Activated gamma-delta T cell treated with Interleukin-2 at 50 U/mL for 16 hours (primary cell): ENCODE measurements at regions not wholly inside any gene's neighbourhood (a gene's known extent, or its start where the extent isn't known, plus 50 kb on each side); places are given as distances from the start of the nearest gene placed in this dataset.
"Not testable (repeated sequence)": the region's sequence is repeated elsewhere in the genome, so short reads cannot be mapped to it uniquely, and the experiment has no call there.

ENCODE experiments used
- DNase-seq: peaks from one replicate; pipeline ENCODE4 v3.0.0-alpha.2; 2020

GRCh38 chr20:39725513-39725912 lies 763.4 kb downstream of the DHX35 start:
- DNase-seq = not testable (repeated sequence)

DNA sequence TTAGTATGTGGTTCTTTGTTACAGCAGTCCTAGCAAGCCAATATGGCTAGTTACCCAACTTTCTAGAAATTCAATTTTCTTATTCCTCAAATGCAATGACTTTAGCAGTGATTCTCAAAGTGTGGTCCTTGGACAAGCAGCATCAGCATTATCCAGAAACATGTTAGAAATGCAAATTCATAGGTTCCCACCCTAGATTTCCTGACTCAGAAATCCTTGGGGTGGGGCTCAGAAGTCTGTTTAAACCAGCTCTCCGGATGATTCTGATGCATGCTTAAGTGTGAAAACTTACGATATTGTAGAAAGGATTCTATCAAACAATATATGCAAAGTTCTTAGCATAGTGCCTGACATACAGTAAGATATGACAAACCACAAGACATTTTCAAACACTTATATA lies 757.1 kb downstream of the DHX35 start:
- DNase-seq = no peak

GRCh38 chr20:39717936-39718335 lies 755.8 kb downstream of the DHX35 start:
- DNase-seq = no peak

DNA sequence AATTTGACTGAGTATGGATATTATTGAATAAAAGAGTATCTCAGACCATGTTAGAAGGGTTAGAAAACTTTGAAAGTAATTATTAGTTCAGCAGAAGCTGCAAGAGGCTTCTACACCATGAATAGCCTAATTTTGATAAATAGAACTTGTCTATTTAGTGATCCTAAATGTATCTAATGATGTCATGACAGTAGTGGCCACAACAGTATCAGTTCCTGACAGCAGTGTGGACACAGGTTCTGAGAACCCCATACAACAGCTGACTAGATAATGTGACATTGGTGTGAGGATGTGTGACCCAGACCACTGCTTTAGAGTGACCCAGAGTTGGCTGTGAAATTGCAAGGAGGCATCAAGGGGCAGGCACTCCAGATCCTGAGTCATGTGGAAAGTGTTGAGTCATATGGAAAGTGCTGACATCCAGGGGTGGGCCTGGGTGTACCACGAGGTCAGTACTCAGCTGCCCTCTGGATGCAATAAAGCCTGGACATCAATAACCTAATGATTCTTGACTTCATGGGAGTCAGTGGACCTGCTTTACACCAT lies 754.7 kb downstream of the DHX35 start:
- DNase-seq = no peak

GRCh38 chr20:39713076-39713840 lies 751.1 kb downstream of the DHX35 start:
- no peak for DNase-seq

- DNase-seq = no peak
Measured at GRCh38 chr20:39706184-39706663, 744.1 kb downstream of the DHX35 start.

DNA sequence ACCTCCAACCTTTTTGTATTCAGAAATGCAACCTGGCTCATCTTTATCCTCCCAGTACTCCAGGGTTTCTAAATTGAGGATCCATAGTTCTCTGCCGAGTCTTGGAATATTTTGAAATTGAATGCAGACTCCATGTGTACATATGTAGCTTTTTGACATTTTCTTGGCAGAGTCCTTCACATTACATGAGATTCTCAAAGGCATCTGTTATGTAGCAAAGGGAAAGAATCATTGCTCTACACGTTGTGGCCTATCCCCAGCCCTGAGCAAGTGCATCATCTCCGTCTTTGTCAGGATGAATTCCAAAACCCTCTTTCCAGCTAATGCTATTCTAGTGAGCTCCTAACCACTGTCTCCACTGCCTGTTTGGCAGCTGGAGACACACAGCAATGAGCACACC lies 742.9 kb downstream of the DHX35 start:
- no peak for DNase-seq

DNA sequence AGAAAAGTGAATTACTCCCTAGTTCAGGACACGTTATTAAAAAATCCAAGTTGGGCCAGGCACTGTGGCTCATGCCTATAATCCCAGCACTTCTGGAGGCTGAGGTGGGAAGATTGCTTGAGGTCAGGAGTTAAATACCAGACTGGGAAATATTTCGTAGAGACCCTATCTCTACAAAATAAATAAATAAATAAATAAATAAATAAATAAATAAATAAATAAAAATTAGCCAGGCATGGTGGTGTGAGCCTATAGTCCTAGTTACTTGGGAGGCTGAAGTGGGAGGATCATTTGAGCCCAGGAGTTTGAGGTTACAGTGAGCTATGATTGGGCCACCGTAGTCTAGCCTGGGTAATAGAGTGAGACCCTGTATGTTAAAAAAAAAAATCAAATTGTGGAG lies 741.2 kb downstream of the DHX35 start:
- DNase-seq = not testable (repeated sequence)

GRCh38 chr20:39702701-39703349 lies 740.7 kb downstream of the DHX35 start:
- no peak for DNase-seq

DNA sequence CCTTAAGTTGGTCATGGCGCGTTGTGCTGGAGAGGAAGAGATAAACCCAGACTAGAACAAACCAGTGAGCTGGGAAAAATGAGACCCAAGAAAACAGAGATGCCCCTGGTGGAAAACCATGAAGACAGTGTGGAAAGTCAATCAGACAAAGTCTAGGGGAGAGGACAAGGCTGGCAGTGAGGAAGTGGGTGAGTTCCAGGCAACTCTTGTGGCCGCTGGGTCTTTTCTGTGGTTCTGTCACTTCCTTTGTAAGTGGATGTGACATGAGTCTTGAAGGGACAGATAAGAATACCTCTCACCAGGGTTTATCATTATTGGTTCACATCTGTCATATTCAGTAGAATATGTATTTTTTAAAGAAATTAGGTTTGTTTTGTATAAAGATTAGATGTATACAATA lies 738.4 kb downstream of the DHX35 start:
- no peak for DNase-seq

DNA sequence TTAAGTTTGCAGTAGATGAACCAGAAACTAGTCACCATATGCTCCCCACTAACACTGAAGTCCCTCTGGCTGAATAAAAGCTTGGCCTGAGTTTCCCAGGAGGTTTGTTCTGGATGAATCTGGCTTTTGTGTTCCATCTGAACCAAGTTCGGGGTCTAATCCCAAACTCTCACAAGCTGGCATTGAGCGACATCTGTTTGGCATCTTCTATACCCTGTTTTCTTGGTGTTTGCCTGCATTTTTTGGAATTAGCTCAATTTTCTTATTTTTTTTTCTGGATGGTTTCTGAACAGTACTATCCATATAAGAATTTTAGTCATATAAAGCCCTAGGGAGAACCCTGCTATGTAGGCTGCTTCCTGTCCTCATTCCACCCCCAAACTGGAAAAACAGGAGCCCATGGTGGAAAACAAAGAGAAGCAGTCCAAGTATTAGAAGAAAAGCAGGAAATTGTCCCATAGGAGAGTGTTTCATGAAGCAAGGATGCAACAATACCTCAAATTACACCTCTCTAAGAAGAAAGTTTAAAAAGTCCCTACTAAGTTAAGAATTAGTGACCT lies 737.1 kb downstream of the DHX35 start:
- no peak for DNase-seq

DNA sequence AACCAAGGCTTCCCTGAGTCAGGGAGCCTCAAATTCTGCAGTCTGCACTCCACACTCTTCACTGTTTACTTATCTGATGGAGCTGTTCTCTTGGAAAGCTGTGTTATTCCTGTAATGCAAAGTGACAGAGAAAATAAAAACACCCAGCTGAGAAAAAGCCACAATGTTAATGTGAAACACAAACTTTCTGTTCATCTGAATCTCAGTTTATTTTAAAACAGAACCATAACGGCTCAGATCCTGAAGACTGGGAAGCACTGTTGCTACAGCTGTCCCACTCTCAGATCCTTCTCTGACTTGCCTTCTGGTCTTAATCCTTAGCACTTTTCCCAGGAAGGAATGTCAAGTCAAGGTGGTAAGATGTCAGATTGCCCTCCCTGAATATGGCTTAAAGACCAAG lies 736.6 kb downstream of the DHX35 start:
- DNase-seq = no peak

GRCh38 chr20:39691151-39691862 lies 729.2 kb downstream of the DHX35 start:
- DNase-seq = no peak

DNA sequence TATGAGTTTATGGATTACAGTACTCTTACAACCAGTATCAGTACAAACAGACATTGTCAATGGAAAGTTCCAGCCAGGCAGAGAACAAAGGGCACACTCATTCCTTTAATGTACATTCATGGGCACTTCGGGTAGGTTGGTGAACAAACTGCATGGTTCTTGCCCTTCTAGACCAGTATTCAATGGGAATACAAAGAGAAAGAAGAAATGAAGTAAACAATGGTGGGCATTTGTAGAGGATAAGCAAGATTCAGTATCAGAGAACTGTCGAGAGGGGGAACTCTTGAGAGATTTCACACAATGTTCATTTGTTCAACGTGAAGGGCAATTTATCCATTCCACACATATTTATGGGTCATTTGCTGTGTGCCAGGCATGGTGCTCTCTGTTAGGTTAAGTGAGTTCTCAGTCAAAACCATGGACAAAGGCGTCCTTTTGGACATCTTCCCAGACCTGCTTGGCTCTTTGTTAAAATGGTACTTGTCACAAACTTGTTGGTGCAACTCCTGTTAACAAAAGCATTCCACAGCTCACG lies 714.8 kb downstream of the DHX35 start:
- DNase-seq = no peak

GRCh38 chr20:39676241-39676640 lies 714.1 kb downstream of the DHX35 start:
- DNase-seq = no peak

GRCh38 chr20:39674842-39675241 lies 712.7 kb downstream of the DHX35 start:
- DNase-seq = no peak

- DNase-seq = no peak
Measured at GRCh38 chr20:39670988-39671387, 708.8 kb downstream of the DHX35 start.

DNA sequence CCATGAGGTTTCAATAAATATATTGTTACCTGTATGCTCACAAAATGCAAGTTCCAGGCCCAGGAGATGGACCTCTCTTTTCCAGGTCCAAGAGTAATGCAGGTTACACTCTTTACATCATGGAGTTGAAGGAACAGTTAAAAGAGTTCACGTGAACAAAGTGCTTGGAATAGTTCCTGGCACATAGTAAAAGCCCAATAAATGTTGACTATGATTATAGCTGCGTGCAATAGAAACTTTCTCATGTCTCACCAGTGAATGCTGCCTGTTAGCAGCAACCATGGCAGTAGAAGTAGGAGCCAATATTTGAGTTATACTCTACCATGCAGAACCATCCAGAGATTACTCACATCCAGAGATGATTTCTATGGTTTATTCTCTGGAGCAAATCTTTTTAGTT lies 707.5 kb downstream of the DHX35 start:
- no peak for DNase-seq

DNA sequence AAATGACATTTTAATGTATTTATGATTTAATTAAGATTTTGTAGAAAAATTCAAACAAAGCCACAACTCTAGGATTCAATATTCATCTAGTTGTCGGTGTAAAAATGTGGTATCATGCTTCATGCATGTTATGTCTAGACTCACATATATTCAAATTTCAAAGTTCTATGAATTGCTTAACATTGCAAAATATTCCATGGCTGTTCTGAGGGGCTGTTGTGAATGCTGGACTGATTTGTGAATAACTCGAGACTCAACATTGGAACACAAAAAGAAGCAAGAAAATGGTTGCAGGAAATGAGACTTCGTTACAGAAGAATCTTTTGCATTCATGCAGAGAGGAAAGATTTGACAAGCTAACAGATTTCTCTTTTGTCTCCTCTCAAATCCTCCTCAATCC lies 705.9 kb downstream of the DHX35 start:
- DNase-seq = no peak

- DNase-seq = no peak
Measured at GRCh38 chr20:39661833-39662232, 699.7 kb downstream of the DHX35 start.

- DNase-seq = no peak
Measured at GRCh38 chr20:39660965-39661364, 698.8 kb downstream of the DHX35 start.

DNA sequence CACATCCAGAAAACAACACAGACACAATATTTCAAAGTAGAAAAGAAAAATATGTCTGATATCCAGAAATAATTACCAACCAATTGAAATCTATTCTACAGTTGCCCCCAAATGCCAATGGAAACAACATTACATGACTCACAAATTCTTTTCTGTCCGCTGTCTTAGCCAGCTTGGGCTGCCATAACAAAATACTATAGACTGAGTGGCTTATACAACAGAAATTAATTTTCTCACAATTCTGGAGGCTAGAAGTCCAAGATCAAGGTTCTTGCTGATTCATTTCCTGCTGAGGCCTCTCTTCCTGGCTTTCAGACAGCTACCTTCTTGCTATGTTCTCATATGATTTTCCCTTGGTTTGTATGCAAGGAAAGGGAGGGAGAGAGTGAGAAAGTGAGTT lies 698.1 kb downstream of the DHX35 start:
- no peak for DNase-seq
